Spinal cord (tissue), 9 donors: ENCODE measurements at regions not wholly inside any gene's neighbourhood (a gene's known extent, or its start where the extent isn't known, plus 50 kb on each side); places are given as distances from the start of the nearest gene placed in this dataset.

Experiments
- DNase-seq, 6 donors: peaks; one replicate each; pipeline versions ENCODE4 v3.0.0 to v3.0.0-alpha.2; 2013 to 2015; ENCODE audit warnings: low spot score in 6 of 6, low read depth in 4 of 6
- H3K27ac ChIP-seq: one replicate; pipeline ENCODE4 v1.5.1; 2013; ENCODE audit warnings: low read depth, low read length, control low read depth
- H3K27me3 ChIP-seq: one replicate; pipeline ENCODE4 v1.6.1; 2013; ENCODE audit warnings: low read length; ENCODE audit not compliant: control insufficient read depth, insufficient read depth
- H3K36me3 ChIP-seq: one replicate; pipeline ENCODE4 v1.6.1; 2013; ENCODE audit warnings: low read length; ENCODE audit not compliant: control insufficient read depth, insufficient read depth
- H3K4me1 ChIP-seq: one replicate; pipeline ENCODE4 v1.6.1; 2013; ENCODE audit warnings: low read length; ENCODE audit not compliant: control insufficient read depth, insufficient read depth
- H3K4me3 ChIP-seq: one replicate; pipeline ENCODE4 v1.5.1; 2013; ENCODE audit warnings: low read depth, low read length, control low read depth
- H3K9me3 ChIP-seq: one replicate; pipeline ENCODE4 v1.6.1; 2013; ENCODE audit warnings: low read length; ENCODE audit not compliant: control insufficient read depth, insufficient read depth
- WGBS: methylation state at CpG from one replicate; pipeline ENCODE4 v1.1.5; 2013; ENCODE audit warnings: missing lambda C conversion rate; ENCODE audit not compliant: insufficient coverage; 5-methylcytosine and 5-hydroxymethylcytosine counted together
- donor health status: healthy.

DNA sequence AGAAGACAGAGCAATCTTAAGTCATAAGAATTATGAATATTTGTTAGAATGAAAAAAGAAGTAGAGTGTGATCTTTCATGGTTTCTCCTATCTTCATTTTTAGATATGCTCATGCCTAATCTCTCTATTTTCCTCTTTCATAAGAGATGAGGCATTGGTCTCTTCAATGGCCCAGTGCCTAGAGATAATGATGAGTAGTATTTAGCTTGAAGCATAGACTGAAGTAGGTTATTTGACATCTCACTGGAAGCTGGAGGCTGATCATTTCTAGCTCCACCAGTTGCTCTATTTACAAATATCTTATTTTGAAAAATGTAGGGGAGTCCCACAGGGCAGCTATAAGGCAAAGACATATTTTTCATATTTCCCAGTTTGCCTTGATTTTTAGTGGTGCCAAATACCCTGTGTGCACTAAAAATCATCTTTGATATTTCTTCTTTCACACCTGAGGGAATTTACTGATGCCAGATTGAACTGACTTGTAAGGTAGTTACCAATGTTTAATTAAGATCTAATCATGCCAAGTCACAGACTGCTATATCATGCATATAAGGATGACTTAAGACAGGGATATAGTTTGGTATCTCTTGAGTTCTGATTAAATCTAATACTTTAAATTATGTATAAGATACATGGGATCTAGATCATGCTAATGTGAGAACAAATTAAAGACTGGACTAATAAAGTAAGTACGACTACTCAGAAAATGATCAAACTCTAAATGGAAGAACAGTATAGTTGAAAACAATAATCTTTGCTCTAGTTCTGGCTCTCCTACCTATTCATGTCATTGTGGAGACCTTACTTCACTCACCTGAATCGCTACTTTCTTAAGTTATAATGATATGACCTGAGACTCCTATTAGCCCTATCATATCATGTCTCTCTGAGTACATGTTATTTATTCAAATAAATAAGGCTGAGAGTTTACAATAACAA, 108.2 kb upstream of the IFNE start:
- DNase-seq, result no peak
- WGBS, result no CpG with 5 or more reads among the region's 2 CpGs
- no peaks in the 10 kb centered on the region for H3K9me3 ChIP-seq

GRCh38 chr9:21591221-21592062, 109.3 kb upstream of the IFNE start:
- no peak for DNase-seq

More for the DNA sequence above, 108.2 kb upstream of the IFNE start:
- no peak overlapping the region for H3K27ac ChIP-seq
- H3K27me3 ChIP-seq, result no peaks in the 10 kb centered on the region
- H3K4me3 ChIP-seq, result no peak overlapping the region
- no peaks in the 10 kb centered on the region for H3K4me1 ChIP-seq
- no peaks in the 10 kb centered on the region for H3K36me3 ChIP-seq

GRCh38 chr9:21592063-21592338, 109.9 kb upstream of the IFNE start:
- H3K4me1 ChIP-seq, result no peaks in the 10 kb centered on the region
- no peaks in the 10 kb centered on the region for H3K27me3 ChIP-seq
- no peak overlapping the region for H3K4me3 ChIP-seq
- no peak overlapping the region for H3K27ac ChIP-seq
- no peaks in the 10 kb centered on the region for H3K9me3 ChIP-seq
- no peaks in the 10 kb centered on the region for H3K36me3 ChIP-seq
- WGBS, result 91% methylated on average over 2 of the region's 3 CpGs
- DNase-seq, result no peak

More at GRCh38 chr9:21591221-21592062, 109.3 kb upstream of the IFNE start:
- 62% methylated on average over 4 of the region's 5 CpGs for WGBS
- no peaks in the 10 kb centered on the region for H3K27me3 ChIP-seq
- H3K4me3 ChIP-seq, result no peak overlapping the region
- H3K9me3 ChIP-seq, result no peaks in the 10 kb centered on the region
- H3K36me3 ChIP-seq, result no peaks in the 10 kb centered on the region
- H3K4me1 ChIP-seq, result no peaks in the 10 kb centered on the region
- no peak overlapping the region for H3K27ac ChIP-seq

- H3K36me3 ChIP-seq, result no peaks in the 10 kb centered on the region
- H3K4me3 ChIP-seq, result no peak overlapping the region
- no peaks in the 10 kb centered on the region for H3K27me3 ChIP-seq
- no peaks in the 10 kb centered on the region for H3K9me3 ChIP-seq
- H3K27ac ChIP-seq, result no peak overlapping the region
- no peaks in the 10 kb centered on the region for H3K4me1 ChIP-seq
- DNase-seq, result no peak
- WGBS, result 60% methylated on average over 1 of the region's 4 CpGs
These were observed 115.2 kb upstream of the IFNE start for GRCh38 chr9:21597284-21597683.

DNA sequence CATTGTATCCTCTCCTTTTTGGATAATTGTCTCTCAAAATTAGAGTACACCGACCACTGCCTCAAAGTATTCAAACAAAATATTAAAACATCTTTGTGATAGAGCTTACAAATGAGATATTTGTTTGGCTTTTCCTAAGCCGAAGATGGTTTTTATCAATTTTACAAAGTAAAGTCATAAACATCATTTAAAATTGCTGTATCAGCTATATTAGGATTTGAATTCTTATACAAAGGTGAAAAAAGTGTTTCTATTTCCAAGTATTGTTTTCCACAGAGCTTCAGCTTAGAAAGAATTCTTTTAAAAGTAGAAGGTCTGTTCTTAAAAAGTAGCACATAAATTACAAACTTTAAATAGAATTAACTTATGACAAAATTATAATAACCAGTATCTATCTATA, 116.6 kb upstream of the IFNE start:
- H3K36me3 ChIP-seq, result no peaks in the 10 kb centered on the region
- H3K4me1 ChIP-seq, result no peaks in the 10 kb centered on the region
- no peaks in the 10 kb centered on the region for H3K27me3 ChIP-seq
- H3K27ac ChIP-seq, result no peak overlapping the region
- no peak for DNase-seq
- no peaks in the 10 kb centered on the region for H3K9me3 ChIP-seq
- H3K4me3 ChIP-seq, result no peak overlapping the region
- WGBS, result no CpG with 5 or more reads among the region's 2 CpGs

DNA sequence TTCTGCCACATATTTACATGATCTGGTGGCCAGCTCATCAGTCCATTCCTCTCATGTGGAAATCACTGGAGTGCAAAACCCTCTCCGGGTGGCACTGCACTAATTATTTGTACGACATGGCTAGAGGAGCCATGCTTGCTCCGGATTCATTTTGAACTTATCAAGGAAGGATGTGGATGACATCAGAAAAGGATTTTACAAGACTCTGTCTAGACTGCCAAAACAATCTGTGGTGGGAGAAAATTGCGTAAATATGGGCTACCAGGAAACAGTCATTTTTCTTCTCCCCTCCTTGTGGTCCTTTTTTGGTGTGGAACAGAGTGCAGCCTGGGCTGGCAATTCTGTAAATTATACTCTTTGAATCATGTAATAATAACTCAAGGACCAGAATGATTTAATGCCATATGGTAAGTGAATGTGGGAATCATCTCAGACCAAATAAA, 123.4 kb upstream of the IFNE start:
- Histone ChIP-seq H3K4me1 (no peaks in the 10 kb centered on the region), H3K27ac (no peak overlapping the region), H3K4me3 (no peak overlapping the region), H3K36me3 (no peaks in the 10 kb centered on the region), H3K9me3 (no peaks in the 10 kb centered on the region), H3K27me3 (no peaks in the 10 kb centered on the region)
- no peak for DNase-seq
- 40% methylated on average over 1 of the region's 4 CpGs for WGBS

- no peak for DNase-seq
- Histone ChIP-seq H3K27ac (no peak overlapping the region), H3K9me3 (no peaks in the 10 kb centered on the region), H3K4me3 (no peak overlapping the region), H3K27me3 (no peaks in the 10 kb centered on the region), H3K36me3 (no peaks in the 10 kb centered on the region), H3K4me1 (no peaks in the 10 kb centered on the region)
- no CpG with 5 or more reads among the region's 2 CpGs for WGBS
These were observed 125.5 kb upstream of the IFNE start for GRCh38 chr9:21607576-21607975.

DNA sequence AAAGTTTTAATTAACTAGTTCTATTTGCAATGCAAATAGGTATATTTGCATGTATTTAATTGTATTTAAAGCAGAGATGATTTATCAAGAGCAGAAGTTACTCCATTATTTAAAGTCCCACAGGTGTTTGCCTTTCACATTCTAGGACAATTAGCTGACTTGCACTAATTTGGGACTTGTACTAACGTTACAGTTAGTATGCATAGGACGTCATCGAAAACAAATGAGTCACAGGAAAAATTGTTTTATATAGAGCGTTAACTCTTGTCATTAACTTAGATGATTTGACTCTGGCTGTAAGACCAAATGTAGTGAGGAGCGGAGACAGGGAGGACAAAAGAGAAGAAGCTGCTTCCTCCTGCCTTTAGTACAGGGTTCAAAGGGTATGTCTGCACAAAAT, 126.1 kb upstream of the IFNE start:
- no peaks in the 10 kb centered on the region for H3K9me3 ChIP-seq
- no peaks in the 10 kb centered on the region for H3K4me1 ChIP-seq
- WGBS, result 80% methylated on average over 5 of the region's 5 CpGs
- DNase-seq, result peak in 1 of 6 donors; percentile 7
- H3K27me3 ChIP-seq, result no peaks in the 10 kb centered on the region
- H3K27ac ChIP-seq, result no peak overlapping the region
- H3K4me3 ChIP-seq, result no peak overlapping the region
- H3K36me3 ChIP-seq, result no peaks in the 10 kb centered on the region

DNA sequence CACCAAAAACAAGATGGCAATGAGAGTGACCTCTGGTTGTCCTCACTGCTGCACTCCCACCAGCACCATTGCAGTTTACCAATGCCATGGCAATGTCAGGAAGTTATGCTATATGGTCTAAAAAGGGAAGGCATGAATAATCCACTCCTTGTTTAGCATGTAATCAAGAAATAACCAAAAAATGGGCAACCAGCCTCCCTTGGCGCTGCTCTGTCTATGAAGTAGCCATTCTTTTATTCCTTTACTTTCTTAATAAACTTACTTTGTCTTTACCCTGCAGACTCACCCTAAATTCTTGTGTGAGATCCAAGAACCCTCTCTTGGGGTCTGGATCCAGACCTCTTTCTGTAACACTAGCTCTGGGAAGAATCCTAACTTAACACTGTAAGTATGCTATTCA, 127.4 kb upstream of the IFNE start:
- Histone ChIP-seq H3K4me1 (no peaks in the 10 kb centered on the region), H3K27me3 (no peaks in the 10 kb centered on the region), H3K27ac (no peak overlapping the region), H3K9me3 (no peaks in the 10 kb centered on the region), H3K36me3 (no peaks in the 10 kb centered on the region), H3K4me3 (no peak overlapping the region)
- DNase-seq, result no peak
- WGBS, result 100% methylated on average over 1 of the region's 1 CpG
